Neural cell (in vitro differentiated cells): ENCODE measurements at regions not wholly inside any gene's neighbourhood (a gene's known extent, or its start where the extent isn't known, plus 50 kb on each side); places are given as distances from the start of the nearest gene placed in this dataset.
A peak's percentile ranks its signal among the peaks of the same experiment; 100 is the strongest.

Experiments used
- H2AFZ ChIP-seq: fragments of 200-600, 300-800 bp; sonication (generic), shearing (Covaris generic); 2 replicates; pipeline ENCODE4 v1.6.0; 2014; ENCODE audit warnings: low read depth, mild to moderate bottlenecking, antibody characterized with exemption, low read length, moderate library complexity
- H3F3A ChIP-seq: fragments of 200-600 bp; shearing (Covaris generic); 2 replicates; pipeline ENCODE4 v1.6.1; 2016; ENCODE audit warnings: mild to moderate bottlenecking, moderate library complexity, mixed read lengths, antibody characterized with exemption, low read length; ENCODE audit not compliant: insufficient read depth, poor library complexity, severe bottlenecking
- H3K27ac ChIP-seq: fragments of 200-600, 300-800 bp; sonication (generic), shearing (Covaris generic); 2 replicates; pipeline ENCODE4 v1.5.1; 2014; ENCODE audit warnings: mild to moderate bottlenecking, low read length, moderate library complexity
- H3K27me3 ChIP-seq: fragments of 300-800, 200-600 bp; sonication (generic), shearing (Covaris generic); 2 replicates; pipeline ENCODE4 v1.6.0; 2014; ENCODE audit warnings: mild to moderate bottlenecking, low read depth, low read length, moderate library complexity; ENCODE audit not compliant: insufficient read depth
- H3K36me3 ChIP-seq: fragments of 300-800, 200-600 bp; sonication (generic), shearing (Covaris generic); 2 replicates; pipeline ENCODE4 v1.5.1; 2014; ENCODE audit warnings: mild to moderate bottlenecking, antibody characterized with exemption, low read length, moderate library complexity; ENCODE audit not compliant: insufficient read depth
- H3K4me2 ChIP-seq: fragments of 300-800, 200-600 bp; sonication (generic), shearing (Covaris generic); 2 replicates; pipeline ENCODE4 v1.6.0; 2014; ENCODE audit warnings: mild to moderate bottlenecking, low read length
- H3K4me3 ChIP-seq: fragments of 300-800, 200-600 bp; sonication (generic), shearing (Covaris generic); 2 replicates; pipeline ENCODE4 v1.5.1; 2014; ENCODE audit warnings: mild to moderate bottlenecking, low read length, moderate library complexity
- H3K79me2 ChIP-seq: fragments of 200-600 bp; shearing (Covaris generic); replicated peaks from 2 replicates; pipeline ENCODE4 v1.6.0; 2014; ENCODE audit warnings: mild to moderate bottlenecking, low read length, moderate library complexity; ENCODE audit not compliant: insufficient read depth
- H3K9ac ChIP-seq: fragments of 300-800, 200-600 bp; sonication (generic), shearing (Covaris generic); 2 replicates; pipeline ENCODE4 v1.6.1; 2016; ENCODE audit warnings: mild to moderate bottlenecking, low read length, mixed read lengths
- H3K9me2 ChIP-seq: fragments of 200-600 bp; shearing (Covaris generic); 2 replicates; pipeline ENCODE4 v1.6.1; 2016; ENCODE audit warnings: mild to moderate bottlenecking, low read length, mixed read lengths; ENCODE audit not compliant: insufficient read depth
- H3K9me3 ChIP-seq: fragments of 200-600, 300-800 bp; sonication (generic), shearing (Covaris generic); 2 replicates; pipeline ENCODE4 v1.6.1; 2016; ENCODE audit warnings: mild to moderate bottlenecking, mixed run types, low read length, moderate library complexity, mixed read lengths
- H4K20me1 ChIP-seq: fragments of 200-600 bp; shearing (Covaris generic); 2 replicates; pipeline ENCODE4 v1.6.1; 2016; ENCODE audit warnings: mild to moderate bottlenecking, mixed run types; ENCODE audit not compliant: insufficient read depth
- CTCF ChIP-seq: fragments of 450-650 bp; IDR thresholded peaks from 2 replicates; pipeline ENCODE4 v1.5.1; 2014; ENCODE audit warnings: antibody characterized with exemption, mild to moderate bottlenecking, moderate library complexity; ENCODE audit not compliant: poor library complexity, severe bottlenecking
- EP300 ChIP-seq: fragments of 450-650 bp; conservative IDR thresholded peaks from 2 replicates; pipeline ENCODE4 v1.6.1; 2014; ENCODE audit warnings: antibody characterized with exemption, mild to moderate bottlenecking, moderate library complexity; ENCODE audit not compliant: poor library complexity, severe bottlenecking
- EZH2 ChIP-seq: fragments of 200-600, 300-800 bp; shearing (Covaris generic), sonication (generic); IDR thresholded peaks from 2 replicates; pipeline ENCODE4 v1.6.1; 2014; ENCODE audit warnings: antibody characterized with exemption, low read length, borderline replicate concordance, mild to moderate bottlenecking; ENCODE audit not compliant: insufficient read depth, poor library complexity, severe bottlenecking
- MXI1 ChIP-seq: fragments of 450-650 bp; conservative IDR thresholded peaks from 2 replicates; pipeline ENCODE4 v1.6.1; 2014; ENCODE audit warnings: antibody characterized with exemption, mild to moderate bottlenecking; ENCODE audit not compliant: poor library complexity, severe bottlenecking
- POLR2AphosphoS5 ChIP-seq: IDR thresholded peaks from 2 replicates; pipeline ENCODE4 v1.6.1; 2012
- RAD21 ChIP-seq: fragments of 450-650 bp; conservative IDR thresholded peaks from 2 replicates; pipeline ENCODE4 v1.6.1; 2014; ENCODE audit warnings: antibody characterized with exemption, mild to moderate bottlenecking, moderate library complexity
- REST ChIP-seq: IDR thresholded peaks from 2 replicates; pipeline ENCODE4 v1.6.1; 2012; ENCODE audit warnings: borderline replicate concordance
- SMC3 ChIP-seq: fragments of 450-650 bp; conservative IDR thresholded peaks from 2 replicates; pipeline ENCODE4 v1.6.1; 2014; ENCODE audit warnings: antibody characterized with exemption, mild to moderate bottlenecking, moderate library complexity; ENCODE audit not compliant: poor library complexity
- TAF1 ChIP-seq: IDR thresholded peaks from 2 replicates; pipeline ENCODE4 v1.6.1; 2012; ENCODE audit warnings: low read depth

GRCh38 chr5:17992291-17992690 is 358.0 kb downstream of the TAF11L14 start:
- Histone ChIP-seq H3K36me3 (no peaks in the 10 kb centered on the region), H3K79me2 (no peaks in the 10 kb centered on the region), H3F3A (no peaks in the 10 kb centered on the region), H3K9me2 (no peaks in the 10 kb centered on the region), H3K4me3 (peak overlapping the region; percentile 54), H3K27me3 (no peaks in the 10 kb centered on the region), H2AFZ (no peak overlapping the region), H3K9ac (peak overlapping the region; percentile 59), H4K20me1 (no peaks in the 10 kb centered on the region), H3K9me3 (no peaks in the 10 kb centered on the region), H3K4me2 (no peak overlapping the region), H3K27ac (peak overlapping the region; percentile 92)
- TF ChIP-seq EZH2 (no peak), POLR2AphosphoS5 (no peak), EP300 (no peak), REST (no peak), RAD21 (no peak), TAF1 (no peak), CTCF (no peak), MXI1 (no peak)

- no peak overlapping the region for H3K9ac ChIP-seq
- no peaks in the 10 kb centered on the region for H3K9me3 ChIP-seq
- no peak overlapping the region for H3K4me3 ChIP-seq
- H4K20me1 ChIP-seq: no peaks in the 10 kb centered on the region
- H3K79me2 ChIP-seq: no peaks in the 10 kb centered on the region
- no peaks in the 10 kb centered on the region for H3K9me2 ChIP-seq
- H3K27ac ChIP-seq: no peak overlapping the region
- H3K27me3 ChIP-seq: no peaks in the 10 kb centered on the region
- H2AFZ ChIP-seq: no peak overlapping the region
- H3K4me2 ChIP-seq: no peak overlapping the region
- H3F3A ChIP-seq: no peaks in the 10 kb centered on the region
- TF ChIP-seq MXI1 (no peak), SMC3 (no peak), REST (no peak), TAF1 (no peak), POLR2AphosphoS5 (no peak), RAD21 (no peak), CTCF (no peak), EZH2 (no peak), EP300 (no peak)
- no peaks in the 10 kb centered on the region for H3K36me3 ChIP-seq
These were observed 361.7 kb downstream of the TAF11L14 start for GRCh38 chr5:17995997-17996396.
